ENCODE measurements at regions not wholly inside any gene's neighbourhood (a gene's known extent, or its start where the extent isn't known, plus 50 kb on each side); places are given as distances from the start of the nearest gene placed in this dataset.
"Not testable (repeated sequence)": the region's sequence is repeated elsewhere in the genome, so short reads cannot be mapped to it uniquely, and the experiment has no call there.

- DNase-seq: not testable (repeated sequence)
These were observed 961.7 kb upstream of the ADAMTS5 start for GRCh38 chr21:27928534-27929115.

GRCh38 chr21:27921421-27921820 lies 954.5 kb upstream of the ADAMTS5 start:
- DNase-seq: not testable (repeated sequence)

DNA sequence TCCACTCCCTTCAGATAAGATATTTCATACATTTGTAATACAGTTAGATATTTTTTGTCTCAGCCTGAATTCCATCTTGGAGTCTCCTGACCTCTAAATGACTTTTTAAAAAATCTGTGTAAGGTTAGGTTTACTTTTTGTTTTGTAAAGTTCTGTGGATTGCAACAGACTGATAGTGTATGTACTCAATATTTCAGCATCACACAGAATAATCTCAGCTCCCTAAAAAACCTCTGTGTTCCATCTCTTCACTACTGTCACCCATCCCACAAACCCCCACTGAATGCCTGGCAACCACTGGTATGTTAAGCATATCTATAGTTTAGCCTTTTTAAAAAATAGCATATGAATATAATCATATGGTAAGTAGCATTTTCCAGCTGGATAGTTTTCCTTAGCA lies 951.1 kb upstream of the ADAMTS5 start:
- DNase-seq: not testable (repeated sequence)

GRCh38 chr21:27916326-27916725 lies 949.4 kb upstream of the ADAMTS5 start:
- not testable (repeated sequence) for DNase-seq

- DNase-seq: not testable (repeated sequence)
These were observed 945.2 kb upstream of the ADAMTS5 start for GRCh38 chr21:27912133-27912532.

DNA sequence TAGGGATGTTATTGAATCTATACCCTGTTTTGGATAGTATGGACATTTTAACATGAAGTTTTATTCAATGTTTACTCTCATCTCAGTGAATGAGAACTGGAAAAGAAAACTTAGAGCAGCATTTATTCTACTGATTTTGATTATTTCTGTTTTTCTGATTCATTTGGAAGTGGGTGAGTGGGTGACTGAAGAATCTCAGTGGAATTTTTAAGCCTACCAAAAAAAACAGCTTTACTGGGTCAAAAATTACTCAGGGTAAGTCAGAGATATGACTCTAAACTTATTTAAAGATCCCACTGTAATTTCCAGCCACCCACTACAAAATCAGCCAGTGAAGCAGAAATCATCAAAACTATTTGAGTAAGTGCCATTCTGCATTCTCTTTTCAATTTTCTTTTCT lies 942.6 kb upstream of the ADAMTS5 start:
- DNase-seq: not testable (repeated sequence)

DNA sequence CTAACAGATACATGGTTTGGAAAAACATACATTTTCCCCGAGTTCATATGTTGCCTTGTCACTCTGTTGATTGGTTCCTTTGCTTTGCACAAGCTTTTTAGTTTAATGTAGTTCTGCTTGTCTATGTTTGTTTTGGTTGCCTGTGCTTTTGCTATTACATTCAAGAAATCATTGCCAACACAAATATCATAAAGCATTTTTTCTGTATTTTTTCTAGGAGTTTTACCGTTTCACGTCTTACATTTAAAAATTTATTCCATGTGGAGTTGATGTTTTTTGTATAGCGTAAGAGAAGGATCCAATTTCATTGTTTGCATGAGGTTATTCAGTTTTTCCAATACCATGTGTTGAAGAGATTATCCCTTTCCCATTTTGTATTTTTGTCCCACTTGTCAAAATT lies 941.9 kb upstream of the ADAMTS5 start:
- DNase-seq: not testable (repeated sequence)

DNA sequence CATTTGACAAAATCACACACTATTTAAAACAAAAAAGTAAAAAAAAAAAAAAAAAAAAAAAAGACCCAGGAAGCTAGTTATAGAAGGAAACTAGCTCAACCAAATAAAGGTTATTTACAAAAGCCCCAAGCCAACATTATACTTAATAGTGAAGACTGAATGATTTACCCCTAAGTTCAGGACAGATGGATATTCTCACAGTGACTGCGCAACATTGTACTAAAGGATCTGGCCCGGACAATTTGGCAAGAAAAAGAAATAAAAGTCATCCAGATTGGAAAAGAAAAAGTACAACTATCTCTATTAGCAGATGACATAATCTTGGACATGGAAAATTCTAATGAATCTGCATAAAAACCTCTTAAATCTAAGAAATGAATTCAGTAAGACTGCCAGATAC lies 936.0 kb upstream of the ADAMTS5 start:
- not testable (repeated sequence) for DNase-seq

GRCh38 chr21:27893619-27894018 lies 926.7 kb upstream of the ADAMTS5 start:
- DNase-seq: not testable (repeated sequence)

DNA sequence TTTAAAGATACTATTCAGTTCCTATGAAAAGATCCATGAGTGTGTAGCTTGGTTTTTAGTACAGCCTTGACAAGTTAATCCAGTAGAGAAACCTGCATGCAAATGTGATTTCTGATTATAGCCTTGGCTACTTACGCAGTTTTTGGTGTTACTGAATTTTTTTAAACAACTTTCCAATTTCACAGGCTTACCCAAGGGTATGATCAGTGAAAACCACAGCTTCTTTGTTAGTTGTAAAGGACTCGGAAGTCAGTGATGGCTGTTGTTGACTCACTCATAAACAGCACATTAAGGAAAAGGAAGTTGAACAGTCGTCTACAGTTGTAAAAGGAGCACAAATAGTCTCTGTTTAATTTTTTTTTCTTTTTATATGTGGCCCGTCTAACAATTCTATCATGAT lies 924.6 kb upstream of the ADAMTS5 start:
- not testable (repeated sequence) for DNase-seq

GRCh38 chr21:27887808-27888455 lies 921.0 kb upstream of the ADAMTS5 start:
- not testable (repeated sequence) for DNase-seq

DNA sequence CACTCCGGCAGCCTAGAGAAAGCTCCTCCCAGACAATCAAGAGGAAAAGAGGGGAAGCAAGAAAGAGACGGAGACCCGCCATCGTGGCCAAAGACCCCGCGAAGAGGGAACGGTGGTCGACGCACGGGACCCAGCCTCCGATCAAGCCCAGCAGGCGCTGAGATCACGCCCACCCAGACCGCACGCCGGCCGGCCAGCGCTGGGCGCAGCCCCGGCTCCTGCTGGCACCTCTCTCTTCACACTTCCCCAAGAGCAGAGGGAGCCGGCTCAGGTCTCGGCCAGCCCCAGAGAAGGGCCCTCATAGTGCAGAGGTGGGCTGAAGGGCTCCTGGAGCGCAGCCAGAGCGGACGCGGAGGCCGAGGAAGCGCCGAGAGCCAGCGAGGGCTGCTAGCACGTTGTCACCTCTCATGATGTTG lies 918.4 kb upstream of the ADAMTS5 start:
- no peak for DNase-seq

GRCh38 chr21:27881331-27881730 lies 914.4 kb upstream of the ADAMTS5 start:
- not testable (repeated sequence) for DNase-seq

- DNase-seq: not testable (repeated sequence)
These were observed 905.5 kb upstream of the ADAMTS5 start for GRCh38 chr21:27872411-27872810.

GRCh38 chr21:27870755-27871154 lies 903.9 kb upstream of the ADAMTS5 start:
- DNase-seq: not testable (repeated sequence)

DNA sequence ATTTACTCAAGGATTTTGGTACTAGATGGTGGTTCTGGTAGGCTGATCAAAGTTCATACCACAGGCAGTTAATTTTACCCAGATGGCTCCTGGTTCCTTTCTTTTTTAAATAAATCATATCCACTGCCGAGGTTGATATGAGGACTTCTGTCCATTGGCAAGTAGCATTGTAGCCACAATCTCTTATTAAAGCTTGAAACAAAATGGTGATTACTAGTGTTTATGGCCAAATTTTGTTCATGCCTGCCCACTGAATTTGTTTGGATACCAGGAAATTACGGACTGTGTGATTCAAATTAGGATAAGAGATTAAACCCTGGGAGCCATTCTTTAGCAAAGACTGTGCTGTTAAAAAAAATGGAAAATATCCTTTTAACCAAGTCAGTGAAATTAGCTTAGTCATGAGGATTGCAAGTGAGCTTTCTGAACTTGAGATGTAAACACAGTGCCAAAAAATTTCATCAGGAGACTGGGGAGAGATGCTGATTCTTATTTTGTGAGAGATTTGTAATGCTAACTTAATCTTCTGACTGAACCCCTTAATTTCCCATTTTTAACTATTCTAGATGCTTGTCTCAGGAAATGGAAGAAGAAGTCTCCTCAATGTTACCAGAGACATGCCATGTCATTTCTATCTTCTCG lies 893.5 kb upstream of the ADAMTS5 start:
- DNase-seq: not testable (repeated sequence)

- not testable (repeated sequence) for DNase-seq
These were observed 891.4 kb upstream of the ADAMTS5 start for GRCh38 chr21:27858053-27858825.

GRCh38 chr21:27856988-27857387 lies 890.1 kb upstream of the ADAMTS5 start:
- not testable (repeated sequence) for DNase-seq

DNA sequence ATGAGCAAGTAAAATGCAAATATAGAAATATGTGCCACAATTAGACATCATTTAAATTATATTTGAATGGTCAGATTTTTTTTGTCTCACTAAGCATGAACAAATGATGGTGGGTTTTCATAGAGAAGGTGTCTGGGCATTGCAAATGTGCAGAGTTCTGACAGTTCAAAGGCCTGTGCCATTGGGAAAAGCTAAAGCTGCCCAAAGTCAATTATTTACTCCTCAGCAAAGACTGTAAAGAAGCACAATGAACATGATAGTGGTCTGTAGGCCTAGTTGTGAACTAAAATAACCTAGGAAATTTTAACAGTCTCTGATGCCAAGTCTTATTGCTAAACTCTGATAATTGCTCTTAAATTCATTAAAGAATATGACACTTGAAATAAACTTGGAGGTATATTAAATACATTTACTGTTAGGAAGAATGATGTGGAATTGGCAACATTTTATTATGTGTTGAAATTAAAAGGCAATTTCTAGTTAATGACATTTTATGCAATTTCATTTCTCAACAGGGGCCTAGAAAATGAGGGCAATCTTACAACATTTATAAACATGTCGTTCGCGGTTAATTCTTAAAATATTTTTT lies 874.3 kb upstream of the ADAMTS5 start:
- DNase-seq: no peak

- no peak for DNase-seq
These were observed 873.4 kb upstream of the ADAMTS5 start for GRCh38 chr21:27840262-27840661.

DNA sequence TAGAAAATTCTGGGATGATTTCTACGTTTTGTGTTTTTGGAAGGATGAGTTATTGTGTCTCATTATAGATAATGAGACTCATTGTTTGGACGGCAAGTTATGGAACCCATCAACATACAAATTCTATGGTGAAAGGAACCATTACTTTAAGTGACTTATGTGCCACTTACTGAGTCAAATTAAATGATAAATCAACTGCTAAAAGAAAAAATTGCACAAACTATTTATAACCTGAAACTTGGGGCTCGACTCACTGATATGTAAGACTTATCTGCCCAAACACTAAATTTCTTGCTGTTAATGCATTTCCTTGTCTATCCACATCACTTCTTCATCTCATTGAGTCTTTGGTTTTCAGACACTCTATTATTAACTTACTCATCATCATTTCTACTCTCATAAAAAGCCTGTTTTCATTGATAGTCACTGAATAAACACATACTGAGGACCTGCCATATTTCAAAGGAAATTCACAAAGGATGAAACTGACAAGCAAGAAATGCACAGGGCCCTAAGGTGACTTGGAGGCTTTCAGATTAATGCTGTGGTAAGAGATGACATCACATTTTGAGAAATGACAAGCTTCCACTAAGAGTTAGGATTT lies 872.7 kb upstream of the ADAMTS5 start:
- no peak for DNase-seq

DNA sequence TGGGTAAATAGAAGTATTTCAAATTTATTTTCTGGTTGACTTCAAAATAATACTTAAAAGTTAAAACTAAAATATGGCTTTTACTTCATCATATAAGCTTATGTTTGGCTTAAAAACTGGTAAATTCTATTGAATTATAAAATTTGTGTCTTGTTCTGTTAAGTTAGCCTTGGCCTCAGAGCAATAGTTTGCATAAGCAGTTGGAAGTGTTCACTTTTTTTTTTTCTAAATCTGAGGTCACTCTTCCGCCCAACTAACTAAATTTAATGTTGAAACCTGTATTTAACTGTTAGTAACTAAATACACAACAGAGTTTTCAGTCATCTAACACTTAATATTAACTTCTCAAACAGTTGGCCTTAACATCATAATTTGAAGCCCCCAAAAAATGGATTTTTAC lies 871.7 kb upstream of the ADAMTS5 start:
- no peak for DNase-seq

DNA sequence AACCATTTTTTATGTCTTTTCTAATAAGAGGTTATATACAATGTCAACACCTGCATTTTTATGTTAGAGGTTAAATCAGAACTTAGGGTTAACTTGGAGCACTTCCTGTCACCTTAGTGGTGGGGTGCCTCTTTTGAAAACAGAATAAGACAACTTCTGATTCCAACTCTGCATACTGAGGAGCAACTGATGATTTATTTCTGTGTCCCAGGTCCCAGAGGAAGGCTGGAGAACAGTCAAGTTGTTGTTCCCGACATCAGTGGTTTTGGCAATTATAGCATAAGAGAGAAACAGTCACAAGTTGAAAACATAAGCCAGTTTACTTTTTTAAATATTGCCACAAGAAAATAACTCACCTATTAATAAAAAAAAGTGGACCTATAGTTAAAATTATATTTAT lies 871.0 kb upstream of the ADAMTS5 start:
- no peak for DNase-seq

Measured in NCI-H524 treated with DMSO at 0.1 percent for 48 hours (cell line).